SK-N-SH (cell line): ENCODE measurements at regions not wholly inside any gene's neighbourhood (a gene's known extent, or its start where the extent isn't known, plus 50 kb on each side); places are given as distances from the start of the nearest gene placed in this dataset.

Source experiments
- EZH2phosphoT487 ChIP-seq: fragments of 200-600 bp; sonication (generic); IDR thresholded peaks from 2 replicates; pipeline ENCODE4 v1.6.1; 2017; ENCODE audit warnings: low read depth, mixed run types, mild to moderate bottlenecking, antibody characterized with exemption, moderate library complexity, borderline replicate concordance
- FOXJ3 ChIP-seq: sonication (generic); formaldehyde crosslinking; IDR thresholded peaks from 2 replicates; pipeline ENCODE4 v1.5.1; 2020; ENCODE audit warnings: mild to moderate bottlenecking, missing genetic modification reagents
- FOXM1 ChIP-seq: IDR thresholded peaks from 2 replicates; pipeline ENCODE4 v1.4.0; 2012; ENCODE audit warnings: low read depth, mild to moderate bottlenecking
- GATA2 ChIP-seq: sonication (generic); formaldehyde crosslinking; IDR thresholded peaks from 2 replicates; pipeline ENCODE4 v1.5.0; 2020; ENCODE audit warnings: mild to moderate bottlenecking, missing genetic modification reagents
- POLR2AphosphoS5 ChIP-seq: IDR thresholded peaks from 2 replicates; pipeline ENCODE4 v1.6.1; 2012; ENCODE audit warnings: low read depth, low read length
- RFX5 ChIP-seq: IDR thresholded peaks from 2 replicates; pipeline ENCODE4 v1.6.1; 2012; ENCODE audit warnings: mild to moderate bottlenecking, improper control_type of control experiment, low read length
- SIN3A ChIP-seq: IDR thresholded peaks from 2 replicates; pipeline ENCODE4 v1.6.1; 2012; ENCODE audit warnings: low read depth, mild to moderate bottlenecking, low read length, moderate library complexity, borderline replicate concordance
- SMC3 ChIP-seq: IDR thresholded peaks from 2 replicates; pipeline ENCODE4 v1.6.1; 2012; ENCODE audit warnings: low read depth, low read length, improper control_type of control experiment
- TEAD4 ChIP-seq: IDR thresholded peaks from 2 replicates; pipeline ENCODE4 v1.4.0; 2012; ENCODE audit warnings: mild to moderate bottlenecking, borderline replicate concordance; ENCODE audit not compliant: insufficient read depth
- TF ChIP-seq, protein P1 (sequence below): fragments of 200-600 bp; sonication (generic); IDR thresholded peaks from 2 replicates; pipeline ENCODE4 v1.6.1; 2017; ENCODE audit warnings: antibody characterized with exemption, mild to moderate bottlenecking, moderate library complexity

GRCh38 chr14:82657186-82657675, 1123.6 kb upstream of the SEL1L start:
- TF ChIP-seq FOXM1 = no peak
- TF ChIP-seq, protein P1, sequence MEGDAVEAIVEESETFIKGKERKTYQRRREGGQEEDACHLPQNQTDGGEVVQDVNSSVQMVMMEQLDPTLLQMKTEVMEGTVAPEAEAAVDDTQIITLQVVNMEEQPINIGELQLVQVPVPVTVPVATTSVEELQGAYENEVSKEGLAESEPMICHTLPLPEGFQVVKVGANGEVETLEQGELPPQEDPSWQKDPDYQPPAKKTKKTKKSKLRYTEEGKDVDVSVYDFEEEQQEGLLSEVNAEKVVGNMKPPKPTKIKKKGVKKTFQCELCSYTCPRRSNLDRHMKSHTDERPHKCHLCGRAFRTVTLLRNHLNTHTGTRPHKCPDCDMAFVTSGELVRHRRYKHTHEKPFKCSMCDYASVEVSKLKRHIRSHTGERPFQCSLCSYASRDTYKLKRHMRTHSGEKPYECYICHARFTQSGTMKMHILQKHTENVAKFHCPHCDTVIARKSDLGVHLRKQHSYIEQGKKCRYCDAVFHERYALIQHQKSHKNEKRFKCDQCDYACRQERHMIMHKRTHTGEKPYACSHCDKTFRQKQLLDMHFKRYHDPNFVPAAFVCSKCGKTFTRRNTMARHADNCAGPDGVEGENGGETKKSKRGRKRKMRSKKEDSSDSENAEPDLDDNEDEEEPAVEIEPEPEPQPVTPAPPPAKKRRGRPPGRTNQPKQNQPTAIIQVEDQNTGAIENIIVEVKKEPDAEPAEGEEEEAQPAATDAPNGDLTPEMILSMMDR = no peak
- no peak for TF ChIP-seq SMC3
- no peak for TF ChIP-seq GATA2 (CRISPR knock-in tag)
- TF ChIP-seq TEAD4 = no peak
- TF ChIP-seq POLR2AphosphoS5 = no peak
- TF ChIP-seq FOXJ3 = no peak
- no peak for TF ChIP-seq SIN3A
- TF ChIP-seq RFX5 = no peak
- TF ChIP-seq EZH2phosphoT487 = no peak
